ENCODE measurements at regions not wholly inside any gene's neighbourhood (a gene's known extent, or its start where the extent isn't known, plus 50 kb on each side); places are given as distances from the start of the nearest gene placed in this dataset.

DNA sequence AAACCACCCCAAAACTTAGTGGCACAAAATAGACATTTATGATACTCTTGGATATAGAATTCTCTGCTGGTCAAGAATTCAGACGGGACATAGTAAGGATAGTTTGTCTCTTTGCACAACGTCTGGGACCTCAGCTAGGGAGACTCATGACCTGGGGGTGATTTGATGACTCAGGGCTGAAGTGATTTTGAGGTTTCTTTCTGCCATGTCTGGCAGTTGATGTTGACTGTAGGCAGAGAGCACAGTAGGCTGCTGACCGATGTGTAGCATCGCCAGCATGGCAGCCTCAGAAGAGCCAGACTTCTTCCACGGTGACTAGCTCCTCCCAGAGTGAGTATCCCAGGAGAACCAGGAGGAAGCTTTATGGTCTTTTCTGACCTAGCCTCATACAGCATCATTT is 88.9 kb upstream of the FRMD6 start:
- TF ChIP-seq, protein P1, sequence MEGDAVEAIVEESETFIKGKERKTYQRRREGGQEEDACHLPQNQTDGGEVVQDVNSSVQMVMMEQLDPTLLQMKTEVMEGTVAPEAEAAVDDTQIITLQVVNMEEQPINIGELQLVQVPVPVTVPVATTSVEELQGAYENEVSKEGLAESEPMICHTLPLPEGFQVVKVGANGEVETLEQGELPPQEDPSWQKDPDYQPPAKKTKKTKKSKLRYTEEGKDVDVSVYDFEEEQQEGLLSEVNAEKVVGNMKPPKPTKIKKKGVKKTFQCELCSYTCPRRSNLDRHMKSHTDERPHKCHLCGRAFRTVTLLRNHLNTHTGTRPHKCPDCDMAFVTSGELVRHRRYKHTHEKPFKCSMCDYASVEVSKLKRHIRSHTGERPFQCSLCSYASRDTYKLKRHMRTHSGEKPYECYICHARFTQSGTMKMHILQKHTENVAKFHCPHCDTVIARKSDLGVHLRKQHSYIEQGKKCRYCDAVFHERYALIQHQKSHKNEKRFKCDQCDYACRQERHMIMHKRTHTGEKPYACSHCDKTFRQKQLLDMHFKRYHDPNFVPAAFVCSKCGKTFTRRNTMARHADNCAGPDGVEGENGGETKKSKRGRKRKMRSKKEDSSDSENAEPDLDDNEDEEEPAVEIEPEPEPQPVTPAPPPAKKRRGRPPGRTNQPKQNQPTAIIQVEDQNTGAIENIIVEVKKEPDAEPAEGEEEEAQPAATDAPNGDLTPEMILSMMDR (IDR thresholded peaks at IDR 0.05) = no peak
- TF ChIP-seq POLR2A (IDR thresholded peaks at IDR 0.05) (no peak), POLR2AphosphoS5 (IDR thresholded peaks at IDR 0.05) (no peak), EP300 (IDR thresholded peaks at IDR 0.05) (no peak)
